ENCODE measurements at regions not wholly inside any gene's neighbourhood (a gene's known extent, or its start where the extent isn't known, plus 50 kb on each side); places are given as distances from the start of the nearest gene placed in this dataset.

DNA sequence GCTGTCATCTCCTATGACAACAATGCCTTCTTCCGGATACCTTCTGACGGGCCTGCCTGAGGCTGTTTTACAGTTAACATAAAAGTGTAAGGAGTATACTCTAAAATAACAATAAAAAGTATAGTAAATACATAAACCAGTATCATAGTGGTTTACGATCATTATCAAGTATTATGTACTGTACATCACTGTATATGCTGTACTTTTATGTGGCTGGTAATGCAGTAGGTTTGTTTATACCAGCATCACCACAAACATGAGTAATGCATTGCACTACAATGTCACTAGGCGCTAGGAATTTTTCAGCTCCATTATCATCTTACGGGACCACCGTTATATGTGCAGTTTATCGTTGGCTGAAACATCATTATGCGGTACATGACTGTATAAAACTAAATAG lies 76.5 kb downstream of the VEGFA start:
- H3K27ac Mint-ChIP-seq = no peak overlapping the region

DNA sequence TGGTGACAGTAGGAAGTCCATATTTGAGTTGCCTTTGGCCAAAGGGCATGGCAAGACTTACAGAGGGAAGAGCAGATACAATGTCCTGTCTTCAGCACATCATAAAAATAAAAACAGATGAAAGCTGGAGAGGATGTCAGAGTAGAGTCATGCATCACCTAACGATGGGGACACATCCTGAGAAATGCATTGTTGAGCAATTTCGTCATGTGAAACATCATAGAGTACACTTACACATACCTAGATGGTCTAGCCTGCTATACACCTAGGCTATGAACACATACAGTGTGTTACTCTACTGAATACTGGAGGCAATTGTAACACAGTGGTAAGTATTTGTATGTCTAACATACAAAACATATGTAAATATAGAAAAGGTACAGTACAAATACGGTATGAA lies 75.6 kb downstream of the VEGFA start:
- Mint-ChIP-seq H3K4me3 (no peak overlapping the region), H3K27ac (no peak overlapping the region), H3K9me3 (no peaks in the 10 kb centered on the region), H3K27me3 (peaks cover 9% of the 10 kb centered on the region), H3K36me3 (no peaks in the 10 kb centered on the region), H3K4me1 (no peaks in the 10 kb centered on the region)
- DNase-seq (ENCODE audit: low spot score in 2 of 2) (no peak), ATAC-seq (ENCODE audit: low read depth) (no peak)

More for the DNA sequence above, 76.5 kb downstream of the VEGFA start:
- Mint-ChIP-seq H3K9me3 (no peaks in the 10 kb centered on the region), H3K4me3 (no peak overlapping the region), H3K36me3 (no peaks in the 10 kb centered on the region), H3K4me1 (no peaks in the 10 kb centered on the region), H3K27me3 (peaks cover 9% of the 10 kb centered on the region)
- DNase-seq (ENCODE audit: low spot score in 2 of 2) (no peak), ATAC-seq (ENCODE audit: low read depth) (no peak)

DNA sequence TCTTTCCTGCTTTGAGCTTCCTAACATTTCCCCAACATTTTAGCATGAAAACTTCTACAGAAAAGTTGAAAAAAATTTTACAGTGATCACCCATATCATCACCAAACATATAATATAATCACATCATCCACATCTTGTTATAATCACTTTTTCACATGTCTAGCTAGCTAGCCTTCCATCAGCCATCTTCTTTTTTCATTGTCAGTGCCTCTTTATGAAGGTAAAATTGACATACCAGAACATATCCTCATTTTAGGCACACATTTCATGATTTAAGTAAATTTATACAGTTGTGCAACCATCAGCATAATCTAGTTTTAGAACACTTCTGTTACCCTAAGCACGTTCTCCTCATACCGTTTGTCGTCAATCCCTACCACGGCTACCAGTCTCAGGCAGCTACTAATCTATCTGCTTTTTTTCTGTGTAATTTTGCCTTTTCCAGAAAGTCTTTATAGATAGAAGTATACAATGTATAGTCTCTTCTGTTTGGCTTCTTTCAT lies 73.7 kb downstream of the VEGFA start:
- ATAC-seq (ENCODE audit: low read depth) (no peak), DNase-seq (ENCODE audit: low spot score in 2 of 2) (no peak)
- Mint-ChIP-seq H3K27ac (no peak overlapping the region), H3K27me3 (peaks cover 9% of the 10 kb centered on the region), H3K4me1 (no peaks in the 10 kb centered on the region), H3K36me3 (no peaks in the 10 kb centered on the region), H3K4me3 (no peak overlapping the region), H3K9me3 (no peaks in the 10 kb centered on the region)

DNA sequence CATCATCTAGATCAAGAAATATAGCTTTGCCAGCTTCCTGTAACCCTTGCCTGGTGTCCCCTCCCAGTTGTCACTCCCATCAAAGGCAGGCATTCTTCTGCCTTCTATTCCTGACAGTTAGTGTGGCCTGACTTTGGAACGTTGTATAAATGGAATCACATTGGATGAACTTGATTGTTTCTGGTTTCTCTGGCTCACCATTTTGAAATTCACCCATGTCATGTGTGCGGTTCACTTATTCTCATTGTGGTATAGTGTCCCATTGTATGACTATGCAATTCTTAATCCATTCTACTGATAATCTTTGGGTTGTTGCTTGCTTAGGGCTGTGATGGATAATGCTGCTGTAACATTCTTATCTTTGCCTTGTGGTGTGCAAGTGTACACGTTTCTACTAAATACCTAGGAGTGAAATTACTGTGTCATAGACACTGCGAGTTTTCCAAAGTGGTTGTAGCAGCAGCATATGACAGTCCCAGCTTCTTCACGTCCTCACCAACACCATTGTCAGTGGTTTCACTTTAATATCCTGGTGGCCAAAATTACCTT lies 73.2 kb downstream of the VEGFA start:
- DNase-seq (ENCODE audit: low spot score in 2 of 2) (no peak), ATAC-seq (ENCODE audit: low read depth) (no peak)
- H3K9me3 Mint-ChIP-seq = no peaks in the 10 kb centered on the region
- no peaks in the 10 kb centered on the region for H3K4me1 Mint-ChIP-seq
- H3K4me3 Mint-ChIP-seq = no peak overlapping the region
- no peaks in the 10 kb centered on the region for H3K36me3 Mint-ChIP-seq
- peaks cover 9% of the 10 kb centered on the region for H3K27me3 Mint-ChIP-seq
- H3K27ac Mint-ChIP-seq = no peak overlapping the region

DNA sequence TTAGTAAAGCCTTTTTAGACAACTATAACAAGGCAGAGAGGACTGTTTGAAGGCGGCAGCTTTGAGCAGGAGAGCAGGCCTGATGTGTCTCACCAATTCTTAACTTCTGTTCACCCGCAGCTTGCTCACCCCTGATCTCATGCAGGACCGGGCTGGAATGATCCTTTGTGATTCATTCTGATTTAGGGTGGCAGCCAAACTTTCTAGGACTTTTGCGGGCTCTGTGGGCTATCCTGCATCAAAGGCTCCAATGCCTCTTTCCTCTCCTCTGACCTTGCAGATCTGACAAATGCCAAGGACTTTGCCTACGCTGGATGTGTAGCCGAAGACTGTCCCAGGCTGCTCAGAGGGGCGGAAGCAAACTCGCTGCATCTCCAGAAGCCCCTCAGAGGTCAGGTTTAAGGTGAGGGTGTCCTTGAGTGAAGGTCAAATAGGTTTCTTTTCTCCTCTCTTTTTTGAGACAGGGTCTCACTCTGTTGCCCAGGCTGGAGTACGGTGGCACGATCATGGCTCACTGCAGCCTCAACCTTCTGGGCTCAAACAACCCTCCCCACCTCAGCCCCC lies 72.3 kb downstream of the VEGFA start:
- no peak overlapping the region for H3K4me3 Mint-ChIP-seq
- DNase-seq (ENCODE audit: low spot score in 2 of 2) (no peak), ATAC-seq (ENCODE audit: low read depth) (no peak)
- peaks cover 6% of the 10 kb centered on the region for H3K27me3 Mint-ChIP-seq
- no peaks in the 10 kb centered on the region for H3K4me1 Mint-ChIP-seq
- H3K36me3 Mint-ChIP-seq = no peaks in the 10 kb centered on the region
- H3K27ac Mint-ChIP-seq = no peak overlapping the region
- H3K9me3 Mint-ChIP-seq = no peaks in the 10 kb centered on the region

DNA sequence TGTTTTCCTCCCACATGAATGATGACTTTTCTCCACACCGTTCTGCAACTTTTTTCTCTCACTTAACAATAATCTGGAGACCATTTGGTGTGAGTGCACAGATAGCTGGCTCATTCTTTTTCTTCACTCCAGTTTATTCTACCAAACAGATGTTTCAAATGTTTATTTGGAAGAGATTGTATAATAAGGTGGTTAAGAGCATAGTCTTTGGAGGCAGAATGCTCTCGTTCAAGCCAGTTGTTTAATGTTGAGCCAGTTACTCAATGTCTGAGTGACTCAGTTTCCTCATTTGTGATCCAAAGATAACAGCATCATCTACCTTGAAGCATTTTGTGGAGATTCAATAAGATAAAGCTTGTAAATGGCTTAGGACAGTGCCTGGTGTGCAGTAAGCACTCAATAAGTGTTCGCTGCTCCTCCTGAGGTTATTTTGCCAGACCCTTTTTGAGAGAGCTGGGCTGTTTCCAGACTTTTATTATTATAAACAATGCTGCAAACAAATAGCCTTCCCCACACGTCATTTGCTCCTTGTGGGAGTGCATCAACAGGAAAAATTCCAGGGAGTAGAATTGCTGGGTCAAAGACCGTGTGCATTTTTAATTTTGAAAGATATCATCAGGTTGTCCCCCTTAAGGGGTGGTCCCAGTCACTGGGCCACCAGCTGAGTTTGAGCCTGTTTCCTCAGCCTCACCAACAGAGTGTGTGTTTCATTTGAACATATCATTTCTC lies 70.6 kb downstream of the VEGFA start:
- no peaks in the 10 kb centered on the region for H3K9me3 Mint-ChIP-seq
- H3K27ac Mint-ChIP-seq = no peak overlapping the region
- H3K36me3 Mint-ChIP-seq = no peaks in the 10 kb centered on the region
- no peak for ATAC-seq (ENCODE audit: low read depth)
- no peaks in the 10 kb centered on the region for H3K4me1 Mint-ChIP-seq
- DNase-seq (ENCODE audit: low spot score in 2 of 2) = no peak
- no peak overlapping the region for H3K4me3 Mint-ChIP-seq
- peaks cover 6% of the 10 kb centered on the region for H3K27me3 Mint-ChIP-seq

DNA sequence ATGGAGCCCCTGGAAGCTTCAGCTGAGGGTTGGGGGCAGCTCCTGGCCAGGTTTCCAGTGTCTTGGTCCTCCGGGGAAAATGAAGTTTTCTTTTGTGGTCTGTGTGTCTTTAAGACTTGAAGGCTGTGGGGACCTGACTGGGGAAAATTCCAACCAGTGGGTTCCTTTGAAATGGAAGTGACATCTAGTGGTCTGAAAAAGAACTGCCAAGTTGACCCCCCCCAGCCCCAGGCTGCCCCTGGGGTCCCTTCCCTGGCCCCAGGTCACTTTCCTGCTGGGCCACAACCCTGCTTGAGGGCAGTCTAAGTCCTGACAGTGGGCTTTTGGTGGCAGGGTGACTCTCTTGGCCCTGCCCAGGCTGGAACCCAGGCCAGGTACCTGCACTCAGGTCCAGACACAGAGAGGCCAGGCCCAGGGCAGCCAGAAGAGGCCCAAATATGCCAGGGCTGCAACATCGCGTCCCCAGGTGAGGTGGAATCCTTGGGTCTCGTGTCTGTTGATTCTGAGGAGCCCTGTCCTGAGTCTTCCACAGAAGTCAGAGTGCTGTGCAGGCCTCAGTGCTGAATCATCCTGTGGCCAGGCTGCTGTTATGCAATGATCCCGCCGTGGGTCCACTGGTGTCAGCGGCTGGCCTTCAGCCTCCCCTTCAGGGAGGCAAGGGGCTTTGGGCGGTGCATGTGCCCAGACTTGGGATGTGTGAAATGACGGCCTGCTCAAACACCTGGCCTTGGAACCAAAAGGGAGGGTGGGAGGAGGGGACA lies 68.4 kb downstream of the VEGFA start:
- DNase-seq (ENCODE audit: low spot score in 2 of 2) = no peak
- Mint-ChIP-seq H3K27me3 (no peaks in the 10 kb centered on the region), H3K36me3 (no peaks in the 10 kb centered on the region), H3K27ac (no peak overlapping the region), H3K4me1 (no peaks in the 10 kb centered on the region), H3K4me3 (no peak overlapping the region), H3K9me3 (no peaks in the 10 kb centered on the region)
- no peak for ATAC-seq (ENCODE audit: low read depth)

DNA sequence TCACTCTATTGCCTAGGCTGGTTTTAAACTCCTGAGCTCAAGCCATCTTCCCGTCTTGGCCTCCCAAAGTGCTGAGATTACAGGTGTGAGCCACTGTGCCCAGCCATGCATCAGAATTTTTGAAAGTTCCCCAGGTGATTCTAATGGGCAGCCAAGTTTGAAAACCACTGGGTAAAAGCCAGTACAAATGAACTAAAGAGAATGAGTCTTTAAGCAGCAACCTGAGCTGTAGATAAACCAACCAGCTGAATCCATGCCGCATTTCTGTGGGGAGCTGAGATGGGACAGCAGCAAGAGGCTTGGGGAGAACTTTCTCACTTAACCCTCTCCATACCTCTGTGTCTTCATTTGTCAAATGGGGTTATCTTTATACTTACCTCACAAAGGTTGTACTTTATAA lies 67.5 kb downstream of the VEGFA start:
- Mint-ChIP-seq H3K4me1 (no peaks in the 10 kb centered on the region), H3K27ac (no peak overlapping the region), H3K27me3 (no peaks in the 10 kb centered on the region), H3K9me3 (no peaks in the 10 kb centered on the region), H3K36me3 (no peaks in the 10 kb centered on the region), H3K4me3 (no peak overlapping the region)
- ATAC-seq (ENCODE audit: low read depth) (no peak), DNase-seq (ENCODE audit: low spot score in 2 of 2) (no peak)

DNA sequence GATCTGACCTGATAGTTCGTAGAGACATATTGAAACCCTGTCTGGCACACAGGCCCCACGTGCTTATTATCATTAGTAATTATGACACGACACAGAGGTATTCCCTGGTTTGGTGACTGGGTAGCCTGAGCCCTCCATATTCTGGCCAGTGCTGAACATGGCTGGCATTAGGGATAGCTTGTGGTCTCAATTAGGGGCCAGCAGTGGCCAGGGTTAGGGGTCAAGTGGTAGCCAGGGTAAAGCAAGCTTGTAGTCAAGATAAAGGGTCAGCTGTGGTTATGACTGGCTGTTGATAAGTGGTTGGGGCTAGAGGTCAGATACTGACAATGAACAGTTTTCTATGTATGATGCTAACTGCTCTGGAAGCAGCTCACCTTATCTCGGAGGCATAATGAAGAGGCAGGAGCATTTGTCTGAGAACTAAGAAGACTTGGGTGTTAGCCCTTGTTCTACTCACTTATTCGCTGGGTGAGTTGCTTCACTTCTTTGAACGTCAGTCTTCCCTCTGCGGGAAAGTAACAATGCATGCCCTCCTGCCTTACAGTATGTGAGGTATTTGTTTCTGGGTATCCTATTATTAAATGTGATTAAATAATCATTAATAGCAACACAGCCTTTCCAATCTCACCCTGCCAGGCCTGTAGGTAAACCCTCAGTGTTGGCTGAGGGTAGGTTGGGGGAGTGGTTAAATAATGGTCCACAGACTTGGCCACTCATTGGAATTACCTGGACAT lies 66.7 kb downstream of the VEGFA start:
- Mint-ChIP-seq H3K9me3 (no peaks in the 10 kb centered on the region), H3K4me1 (no peaks in the 10 kb centered on the region), H3K27ac (no peak overlapping the region), H3K36me3 (no peaks in the 10 kb centered on the region), H3K4me3 (no peak overlapping the region), H3K27me3 (no peaks in the 10 kb centered on the region)
- DNase-seq (ENCODE audit: low spot score in 2 of 2) (no peak), ATAC-seq (ENCODE audit: low read depth) (no peak)

Data from memory B cell (primary cell).